Stimulated activated naive CD8-positive, alpha-beta T cell treated with anti-CD3 and anti-CD28 coated beads, Interleukin-15, Interleukin-2, amounts not matched to agents 100 U/mL and 50 U/mL, for 24 hours (primary cell): ENCODE measurements at regions not wholly inside any gene's neighbourhood (a gene's known extent, or its start where the extent isn't known, plus 50 kb on each side); places are given as distances from the start of the nearest gene placed in this dataset.
"Not testable (repeated sequence)": the region's sequence is repeated elsewhere in the genome, so short reads cannot be mapped to it uniquely, and the experiment has no call there.

Experiments
- ATAC-seq: fragments of 150-1000 bp; cut with Tn5 transposase; one replicate; pipeline ENCODE4 v1.10.0; 2021
- DNase-seq: peaks from one replicate; pipeline ENCODE4 v3.0.0; 2021

GRCh38 chr16:51977506-51977905, 569.4 kb downstream of the TOX3 start:
- ATAC-seq, DNase-seq: not testable (repeated sequence)

GRCh38 chr16:51971184-51971583, 575.8 kb downstream of the TOX3 start:
- DNase-seq (no peak), ATAC-seq (no peak)

GRCh38 chr16:51968749-51969148, 578.2 kb downstream of the TOX3 start:
- ATAC-seq (no peak), DNase-seq (no peak)

- DNase-seq (no peak), ATAC-seq (no peak)
Measured at GRCh38 chr16:51967646-51968045, 579.3 kb downstream of the TOX3 start.

- no peak for DNase-seq
- ATAC-seq: no peak
Measured at GRCh38 chr16:51960931-51961330, 586.0 kb downstream of the TOX3 start.

- DNase-seq (no peak), ATAC-seq (no peak)
Measured at GRCh38 chr16:51953286-51953985, 593.5 kb downstream of the TOX3 start.

- ATAC-seq (no peak), DNase-seq (no peak)
Measured at GRCh38 chr16:51952500-51952899, 594.4 kb downstream of the TOX3 start.

GRCh38 chr16:51951668-51952298, 595.2 kb downstream of the TOX3 start:
- no peak for DNase-seq
- ATAC-seq: no peak

GRCh38 chr16:51950118-51950780, 596.7 kb downstream of the TOX3 start:
- DNase-seq (no peak), ATAC-seq (no peak)

- ATAC-seq: no peak
Measured at GRCh38 chr16:51949282-51949681, 597.7 kb downstream of the TOX3 start.

GRCh38 chr16:51941412-51941811, 605.5 kb downstream of the TOX3 start:
- no peak for ATAC-seq
- DNase-seq: no peak

More at GRCh38 chr16:51949282-51949681, 597.7 kb downstream of the TOX3 start:
- no peak for DNase-seq

GRCh38 chr16:51940183-51940582, 606.8 kb downstream of the TOX3 start:
- ATAC-seq: no peak
- no peak for DNase-seq

GRCh38 chr16:51939378-51939871, 607.5 kb downstream of the TOX3 start:
- DNase-seq: no peak
- no peak for ATAC-seq

GRCh38 chr16:51938861-51939260, 608.1 kb downstream of the TOX3 start:
- ATAC-seq (no peak), DNase-seq (no peak)

- no peak for ATAC-seq
- no peak for DNase-seq
Measured at GRCh38 chr16:51937771-51938170, 609.2 kb downstream of the TOX3 start.

GRCh38 chr16:51936846-51937245, 610.1 kb downstream of the TOX3 start:
- no peak for DNase-seq

GRCh38 chr16:51932317-51932716, 614.6 kb downstream of the TOX3 start:
- ATAC-seq (no peak), DNase-seq (no peak)

More at GRCh38 chr16:51936846-51937245, 610.1 kb downstream of the TOX3 start:
- ATAC-seq: no peak

- ATAC-seq (no peak), DNase-seq (no peak)
Measured at GRCh38 chr16:51931653-51932052, 615.3 kb downstream of the TOX3 start.

GRCh38 chr16:51924744-51925143, 622.2 kb downstream of the TOX3 start:
- DNase-seq: no peak
- no peak for ATAC-seq

GRCh38 chr16:51922476-51922875, 624.5 kb downstream of the TOX3 start:
- DNase-seq (no peak), ATAC-seq (no peak)

GRCh38 chr16:51919736-51920135, 627.2 kb downstream of the TOX3 start:
- ATAC-seq (no peak), DNase-seq (no peak)

- ATAC-seq (no peak), DNase-seq (no peak)
Measured at GRCh38 chr16:51916814-51917213, 630.1 kb downstream of the TOX3 start.

- DNase-seq (no peak), ATAC-seq (no peak)
Measured at GRCh38 chr16:51916231-51916630, 630.7 kb downstream of the TOX3 start.
